Liver (tissue), 8 donors: ENCODE measurements at regions not wholly inside any gene's neighbourhood (a gene's known extent, or its start where the extent isn't known, plus 50 kb on each side); places are given as distances from the start of the nearest gene placed in this dataset.

Experiments
- DNase-seq: peaks from one replicate; pipeline ENCODE4 v3.0.0-alpha.2; 2017; ENCODE audit warnings: low spot score
- H3K27ac ChIP-seq, 2 donors: one replicate each; pipeline ENCODE4 v1.7.0; 2013; ENCODE audit warnings: inconsistent platforms in 2 of 2, low read length in 2 of 2, control low read depth in 1 of 2, low read depth in 1 of 2, mild to moderate bottlenecking in 1 of 2
- H3K27me3 ChIP-seq, 4 donors: one replicate each; pipeline versions ENCODE4 v1.6.1 to v1.7.0; 2013; ENCODE audit warnings: low read length in 3 of 4, inconsistent platforms in 1 of 4, mild to moderate bottlenecking in 1 of 4, moderate library complexity in 1 of 4; ENCODE audit not compliant: control insufficient read depth in 4 of 4, insufficient read depth in 4 of 4
- H3K36me3 ChIP-seq, 4 donors: one replicate each; pipeline versions ENCODE4 v1.6.1 to v1.7.0; 2013; ENCODE audit warnings: low read length in 3 of 4, mild to moderate bottlenecking in 3 of 4, low read depth in 1 of 4, moderate library complexity in 1 of 4; ENCODE audit not compliant: control insufficient read depth in 4 of 4, insufficient read depth in 3 of 4
- H3K4me1 ChIP-seq, 4 donors: one replicate each; pipeline versions ENCODE4 v1.6.1 to v1.7.0; 2013; ENCODE audit warnings: low read length in 3 of 4, mild to moderate bottlenecking in 3 of 4, moderate library complexity in 1 of 4; ENCODE audit not compliant: control insufficient read depth in 4 of 4, insufficient read depth in 4 of 4
- H3K4me3 ChIP-seq, 3 donors: one replicate each; pipeline versions ENCODE4 v1.6.1 to v1.7.0; 2013; ENCODE audit warnings: low read length in 3 of 3, control low read depth in 1 of 3, low read depth in 1 of 3, mild to moderate bottlenecking in 1 of 3
- H3K9ac ChIP-seq, 2 donors: one replicate each; pipeline ENCODE4 v1.7.0; 2013; ENCODE audit warnings: low read length in 2 of 2, mild to moderate bottlenecking in 2 of 2, moderate library complexity in 2 of 2, control low read depth in 1 of 2, low read depth in 1 of 2
- H3K9me3 ChIP-seq, 4 donors: one replicate each; pipeline versions ENCODE4 v1.6.1 to v1.7.0; 2013; ENCODE audit warnings: low read length in 3 of 4; ENCODE audit not compliant: control insufficient read depth in 4 of 4
- EGR1 ChIP-seq, 2 donors: IDR thresholded peaks; 2 replicates each; pipeline ENCODE4 v1.6.1; 2016 to 2018; ENCODE audit warnings: antibody characterized with exemption in 2 of 2, low read depth in 2 of 2
- FOXA1 ChIP-seq: IDR thresholded peaks from 2 replicates; pipeline ENCODE4 v1.6.1; 2016; ENCODE audit warnings: antibody characterized with exemption
- FOXA2 ChIP-seq: IDR thresholded peaks from 2 replicates; pipeline ENCODE4 v1.6.1; 2016; ENCODE audit warnings: antibody characterized with exemption
- GABPA ChIP-seq, 2 donors: IDR thresholded peaks in 1 of 2; conservative IDR thresholded peaks in 1 of 2; 2 replicates each; pipeline ENCODE4 v1.6.1; 2016; ENCODE audit warnings: antibody characterized with exemption in 2 of 2, mild to moderate bottlenecking in 1 of 2, moderate library complexity in 1 of 2
- HNF4A ChIP-seq, 2 donors: conservative IDR thresholded peaks; 2 replicates each; pipeline ENCODE4 v1.6.1; 2016; ENCODE audit warnings: antibody characterized with exemption in 2 of 2, mild to moderate bottlenecking in 2 of 2
- HNF4G ChIP-seq: IDR thresholded peaks from 2 replicates; pipeline ENCODE4 v1.6.1; 2016; ENCODE audit warnings: antibody characterized with exemption
- JUND ChIP-seq, 2 donors: IDR thresholded peaks; 2 replicates each; pipeline ENCODE4 v1.6.1; 2016; ENCODE audit warnings: antibody characterized with exemption in 2 of 2
- NR2F2 ChIP-seq: IDR thresholded peaks from 2 replicates; pipeline ENCODE4 v1.6.1; 2016; ENCODE audit warnings: antibody characterized with exemption
- RAD21 ChIP-seq, 2 donors: IDR thresholded peaks; 2 replicates each; pipeline ENCODE4 v1.6.1; 2016; ENCODE audit warnings: antibody characterized with exemption in 2 of 2, mild to moderate bottlenecking in 2 of 2
- RXRA ChIP-seq, 2 donors: IDR thresholded peaks; 2 replicates each; pipeline ENCODE4 v1.6.1; 2017 to 2018; ENCODE audit warnings: antibody characterized with exemption in 2 of 2, mild to moderate bottlenecking in 1 of 2
- SP1 ChIP-seq: IDR thresholded peaks from 2 replicates; pipeline ENCODE4 v1.6.1; 2018; ENCODE audit warnings: antibody characterized with exemption, mild to moderate bottlenecking
- TAF1 ChIP-seq: conservative IDR thresholded peaks from 2 replicates; pipeline ENCODE4 v1.6.1; 2016; ENCODE audit warnings: antibody characterized with exemption, mild to moderate bottlenecking
- YY1 ChIP-seq: IDR thresholded peaks from 2 replicates; pipeline ENCODE4 v1.6.1; 2016; ENCODE audit warnings: antibody characterized with exemption, mild to moderate bottlenecking
- WGBS: extraction: QIAGEN DNeasy Blood & Tissue Kit; methylation state at CpG from one replicate; pipeline ENCODE4 v1.1.7; 2013; 5-methylcytosine and 5-hydroxymethylcytosine counted together
- TF ChIP-seq, protein P1 (sequence below): fragments of 150-350 bp; IDR thresholded peaks from 2 replicates; pipeline ENCODE4 v1.5.1; 2017; ENCODE audit warnings: improper control_type of control experiment, low read depth, low read length; ENCODE audit not compliant: missing input control
- TF ChIP-seq, protein P2 (sequence below): IDR thresholded peaks from 2 replicates; pipeline ENCODE4 v1.6.1; 2016; ENCODE audit warnings: antibody characterized with exemption
- TF ChIP-seq, protein P3 (sequence below): IDR thresholded peaks from 2 replicates; pipeline ENCODE4 v1.6.1; 2016; ENCODE audit warnings: antibody characterized with exemption, mild to moderate bottlenecking
- TF ChIP-seq, protein P4 (sequence below): IDR thresholded peaks from 2 replicates; pipeline ENCODE4 v1.6.1; 2016; ENCODE audit warnings: antibody characterized with exemption
- TF ChIP-seq, protein P5 (sequence below): IDR thresholded peaks from 2 replicates; pipeline ENCODE4 v1.6.1; 2016; ENCODE audit warnings: antibody characterized with exemption
- donor health status: healthy.
- donor health status: healthy.
- donor health status: healthy.
- donor health status: healthy.
- donor health status: healthy.

DNA sequence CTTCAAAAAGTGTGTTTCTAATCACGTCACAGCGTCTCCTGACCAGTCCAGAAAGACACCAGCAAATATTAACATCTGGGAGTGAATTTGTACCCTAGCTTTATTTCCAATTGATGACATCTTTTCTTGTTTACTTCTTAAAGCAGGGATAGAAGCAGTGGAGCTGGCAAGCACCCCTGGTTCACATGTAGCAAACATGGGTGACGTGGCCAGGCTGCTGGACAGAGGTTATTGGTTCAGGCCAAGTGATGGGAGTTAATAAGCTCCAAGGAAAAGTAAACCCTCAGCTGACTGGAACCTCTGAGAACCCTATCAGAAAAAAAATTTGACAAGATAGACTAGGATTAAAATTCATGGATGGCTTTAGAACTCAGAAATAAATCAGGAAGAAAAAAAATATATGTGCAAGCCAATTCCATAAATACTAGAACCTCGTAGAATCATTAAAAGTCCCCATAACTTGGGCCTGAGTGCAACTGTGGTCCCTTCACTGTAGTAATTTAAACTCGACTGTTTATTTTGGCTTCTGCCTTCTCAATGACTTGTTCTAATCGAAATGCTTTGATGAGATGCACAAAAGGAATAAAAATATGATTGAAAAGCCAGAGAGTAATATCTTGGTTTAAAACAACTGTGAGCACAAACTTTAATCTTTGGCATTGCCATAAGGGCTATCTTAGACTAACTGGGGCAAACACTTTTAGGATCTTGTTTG lies 121.5 kb upstream of the CTAGE1 start:
- TF ChIP-seq, protein P1, sequence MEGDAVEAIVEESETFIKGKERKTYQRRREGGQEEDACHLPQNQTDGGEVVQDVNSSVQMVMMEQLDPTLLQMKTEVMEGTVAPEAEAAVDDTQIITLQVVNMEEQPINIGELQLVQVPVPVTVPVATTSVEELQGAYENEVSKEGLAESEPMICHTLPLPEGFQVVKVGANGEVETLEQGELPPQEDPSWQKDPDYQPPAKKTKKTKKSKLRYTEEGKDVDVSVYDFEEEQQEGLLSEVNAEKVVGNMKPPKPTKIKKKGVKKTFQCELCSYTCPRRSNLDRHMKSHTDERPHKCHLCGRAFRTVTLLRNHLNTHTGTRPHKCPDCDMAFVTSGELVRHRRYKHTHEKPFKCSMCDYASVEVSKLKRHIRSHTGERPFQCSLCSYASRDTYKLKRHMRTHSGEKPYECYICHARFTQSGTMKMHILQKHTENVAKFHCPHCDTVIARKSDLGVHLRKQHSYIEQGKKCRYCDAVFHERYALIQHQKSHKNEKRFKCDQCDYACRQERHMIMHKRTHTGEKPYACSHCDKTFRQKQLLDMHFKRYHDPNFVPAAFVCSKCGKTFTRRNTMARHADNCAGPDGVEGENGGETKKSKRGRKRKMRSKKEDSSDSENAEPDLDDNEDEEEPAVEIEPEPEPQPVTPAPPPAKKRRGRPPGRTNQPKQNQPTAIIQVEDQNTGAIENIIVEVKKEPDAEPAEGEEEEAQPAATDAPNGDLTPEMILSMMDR, result no peak
- TF ChIP-seq EGR1 (IDR thresholded peaks at IDR 0.05; ENCODE audit: low read depth in 2 of 2) (no peak), RAD21 (IDR thresholded peaks at IDR 0.05) (no peak), GABPA (IDR thresholded peaks at IDR 0.05 in 1 of 2, conservative IDR thresholded peaks at IDR 0.05 in 1 of 2) (no peak), HNF4G (no peak), SP1 (no peak), YY1 (no peak), JUND (IDR thresholded peaks at IDR 0.05) (no peak)
- TF ChIP-seq, protein P2, sequence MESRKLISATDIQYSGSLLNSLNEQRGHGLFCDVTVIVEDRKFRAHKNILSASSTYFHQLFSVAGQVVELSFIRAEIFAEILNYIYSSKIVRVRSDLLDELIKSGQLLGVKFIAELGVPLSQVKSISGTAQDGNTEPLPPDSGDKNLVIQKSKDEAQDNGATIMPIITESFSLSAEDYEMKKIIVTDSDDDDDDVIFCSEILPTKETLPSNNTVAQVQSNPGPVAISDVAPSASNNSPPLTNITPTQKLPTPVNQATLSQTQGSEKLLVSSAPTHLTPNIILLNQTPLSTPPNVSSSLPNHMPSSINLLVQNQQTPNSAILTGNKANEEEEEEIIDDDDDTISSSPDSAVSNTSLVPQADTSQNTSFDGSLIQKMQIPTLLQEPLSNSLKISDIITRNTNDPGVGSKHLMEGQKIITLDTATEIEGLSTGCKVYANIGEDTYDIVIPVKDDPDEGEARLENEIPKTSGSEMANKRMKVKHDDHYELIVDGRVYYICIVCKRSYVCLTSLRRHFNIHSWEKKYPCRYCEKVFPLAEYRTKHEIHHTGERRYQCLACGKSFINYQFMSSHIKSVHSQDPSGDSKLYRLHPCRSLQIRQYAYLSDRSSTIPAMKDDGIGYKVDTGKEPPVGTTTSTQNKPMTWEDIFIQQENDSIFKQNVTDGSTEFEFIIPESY, result no peak
- TF ChIP-seq, protein P3, sequence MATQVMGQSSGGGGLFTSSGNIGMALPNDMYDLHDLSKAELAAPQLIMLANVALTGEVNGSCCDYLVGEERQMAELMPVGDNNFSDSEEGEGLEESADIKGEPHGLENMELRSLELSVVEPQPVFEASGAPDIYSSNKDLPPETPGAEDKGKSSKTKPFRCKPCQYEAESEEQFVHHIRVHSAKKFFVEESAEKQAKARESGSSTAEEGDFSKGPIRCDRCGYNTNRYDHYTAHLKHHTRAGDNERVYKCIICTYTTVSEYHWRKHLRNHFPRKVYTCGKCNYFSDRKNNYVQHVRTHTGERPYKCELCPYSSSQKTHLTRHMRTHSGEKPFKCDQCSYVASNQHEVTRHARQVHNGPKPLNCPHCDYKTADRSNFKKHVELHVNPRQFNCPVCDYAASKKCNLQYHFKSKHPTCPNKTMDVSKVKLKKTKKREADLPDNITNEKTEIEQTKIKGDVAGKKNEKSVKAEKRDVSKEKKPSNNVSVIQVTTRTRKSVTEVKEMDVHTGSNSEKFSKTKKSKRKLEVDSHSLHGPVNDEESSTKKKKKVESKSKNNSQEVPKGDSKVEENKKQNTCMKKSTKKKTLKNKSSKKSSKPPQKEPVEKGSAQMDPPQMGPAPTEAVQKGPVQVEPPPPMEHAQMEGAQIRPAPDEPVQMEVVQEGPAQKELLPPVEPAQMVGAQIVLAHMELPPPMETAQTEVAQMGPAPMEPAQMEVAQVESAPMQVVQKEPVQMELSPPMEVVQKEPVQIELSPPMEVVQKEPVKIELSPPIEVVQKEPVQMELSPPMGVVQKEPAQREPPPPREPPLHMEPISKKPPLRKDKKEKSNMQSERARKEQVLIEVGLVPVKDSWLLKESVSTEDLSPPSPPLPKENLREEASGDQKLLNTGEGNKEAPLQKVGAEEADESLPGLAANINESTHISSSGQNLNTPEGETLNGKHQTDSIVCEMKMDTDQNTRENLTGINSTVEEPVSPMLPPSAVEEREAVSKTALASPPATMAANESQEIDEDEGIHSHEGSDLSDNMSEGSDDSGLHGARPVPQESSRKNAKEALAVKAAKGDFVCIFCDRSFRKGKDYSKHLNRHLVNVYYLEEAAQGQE, result no peak

DNA sequence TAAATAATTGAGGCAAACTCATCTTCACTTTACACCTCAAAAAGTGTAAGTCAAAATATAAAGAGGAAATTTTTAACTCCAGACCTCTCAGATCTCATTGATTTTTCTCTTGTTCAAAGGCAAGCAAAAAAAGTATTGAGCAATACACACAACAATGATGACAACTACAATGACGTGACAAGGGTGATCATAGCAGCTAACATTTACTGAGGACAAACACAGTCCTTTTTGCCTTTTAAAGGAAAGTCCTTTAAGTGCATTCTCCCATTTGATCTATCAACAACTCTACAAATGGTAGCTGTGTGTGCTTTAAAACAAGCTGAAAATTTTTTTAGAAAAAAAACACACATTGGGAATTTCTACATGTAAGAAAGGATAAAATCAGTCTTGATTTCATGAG lies 123.5 kb upstream of the CTAGE1 start:
- Histone ChIP-seq H3K4me1 (peaks cover 0 to 8% (median 3%) of the 10 kb centered on the region in 4 donors), H3K9me3 (no peaks in the 10 kb centered on the region), H3K36me3 (no peaks in the 10 kb centered on the region), H3K27ac (peak overlapping the region in 1 of 2 donors; percentile 41), H3K27me3 (no peaks in the 10 kb centered on the region), H3K9ac (no peak overlapping the region), H3K4me3 (no peak overlapping the region)
- WGBS, result 34% methylated on average over 1 of the region's 1 CpG
- DNase-seq, result no peak
- peak; percentile 81 for TF ChIP-seq YY1
- TF ChIP-seq GABPA (IDR thresholded peaks at IDR 0.05 in 1 of 2, conservative IDR thresholded peaks at IDR 0.05 in 1 of 2), result no peak
- TF ChIP-seq HNF4G, result no peak
- TF ChIP-seq, protein P4, sequence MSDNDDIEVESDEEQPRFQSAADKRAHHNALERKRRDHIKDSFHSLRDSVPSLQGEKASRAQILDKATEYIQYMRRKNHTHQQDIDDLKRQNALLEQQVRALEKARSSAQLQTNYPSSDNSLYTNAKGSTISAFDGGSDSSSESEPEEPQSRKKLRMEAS, result peak; percentile 24
- peak; percentile 24 for TF ChIP-seq FOXA2
- TF ChIP-seq, protein P2, result no peak
- TF ChIP-seq HNF4A (conservative IDR thresholded peaks at IDR 0.05), result peak; percentile 45 to 65
- TF ChIP-seq RAD21 (IDR thresholded peaks at IDR 0.05), result peak; percentile 36 to 59
- peak in 1 of 2 donors; percentile 62 for TF ChIP-seq JUND (IDR thresholded peaks at IDR 0.05)
- TF ChIP-seq FOXA1, result peak; percentile 13
- no peak for TF ChIP-seq TAF1
- no peak for TF ChIP-seq NR2F2
- TF ChIP-seq SP1, result peak; percentile 47
- TF ChIP-seq, protein P1, result no peak
- TF ChIP-seq RXRA (IDR thresholded peaks at IDR 0.05), result peak; percentile 49 to 79
- TF ChIP-seq EGR1 (IDR thresholded peaks at IDR 0.05; ENCODE audit: low read depth in 2 of 2), result no peak
- TF ChIP-seq, protein P5, sequence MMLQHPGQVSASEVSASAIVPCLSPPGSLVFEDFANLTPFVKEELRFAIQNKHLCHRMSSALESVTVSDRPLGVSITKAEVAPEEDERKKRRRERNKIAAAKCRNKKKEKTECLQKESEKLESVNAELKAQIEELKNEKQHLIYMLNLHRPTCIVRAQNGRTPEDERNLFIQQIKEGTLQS, result peak; percentile 43

More for the DNA sequence above, 121.5 kb upstream of the CTAGE1 start:
- WGBS, result 83% methylated on average over 6 of the region's 6 CpGs
- peak overlapping the region in 1 of 2 donors; percentile 41 for H3K27ac ChIP-seq
- H3K9ac ChIP-seq, result no peak overlapping the region
- H3K27me3 ChIP-seq, result no peaks in the 10 kb centered on the region
- H3K4me3 ChIP-seq, result no peak overlapping the region
- no peaks in the 10 kb centered on the region for H3K9me3 ChIP-seq
- H3K36me3 ChIP-seq, result no peaks in the 10 kb centered on the region
- DNase-seq, result no peak
- H3K4me1 ChIP-seq, result peaks cover 0 to 8% (median 3%) of the 10 kb centered on the region in 4 donors
